Chondrocyte (in vitro differentiated cells): ENCODE measurements at regions not wholly inside any gene's neighbourhood (a gene's known extent, or its start where the extent isn't known, plus 50 kb on each side); places are given as distances from the start of the nearest gene placed in this dataset.

Experiments used
- DNase-seq: peaks from one replicate; pipeline ENCODE4 v3.0.0; 2021; ENCODE audit warnings: mixed read lengths, low spot score
- H3K27ac Mint-ChIP-seq: one replicate; pipeline ENCODE4 v1.8.0; 2021; ENCODE audit warnings: mild to moderate bottlenecking, moderate library complexity, mixed read lengths; ENCODE audit not compliant: unreplicated experiment
- H3K27me3 Mint-ChIP-seq: 2 replicates; pipeline ENCODE4 v1.8.0; 2021; ENCODE audit warnings: low read depth, mixed read lengths
- H3K36me3 Mint-ChIP-seq: 2 replicates; pipeline ENCODE4 v1.8.0; 2021; ENCODE audit warnings: low read depth, mixed read lengths
- H3K4me1 Mint-ChIP-seq: 2 replicates; pipeline ENCODE4 v1.8.0; 2021; ENCODE audit warnings: low read depth, mild to moderate bottlenecking, mixed read lengths
- H3K4me3 Mint-ChIP-seq: one replicate; pipeline ENCODE4 v1.8.0; 2021; ENCODE audit warnings: mild to moderate bottlenecking, moderate library complexity, mixed read lengths; ENCODE audit not compliant: unreplicated experiment
- H3K9me3 Mint-ChIP-seq: 2 replicates; pipeline ENCODE4 v1.8.0; 2021; ENCODE audit warnings: low read depth, mixed read lengths
- TF ChIP-seq, protein P1 (sequence below): fragments of 200-600 bp; sonication (generic); IDR thresholded peaks from 2 replicates; pipeline ENCODE4 v1.5.0; 2021; ENCODE audit warnings: antibody characterized with exemption, mild to moderate bottlenecking, moderate library complexity

DNA sequence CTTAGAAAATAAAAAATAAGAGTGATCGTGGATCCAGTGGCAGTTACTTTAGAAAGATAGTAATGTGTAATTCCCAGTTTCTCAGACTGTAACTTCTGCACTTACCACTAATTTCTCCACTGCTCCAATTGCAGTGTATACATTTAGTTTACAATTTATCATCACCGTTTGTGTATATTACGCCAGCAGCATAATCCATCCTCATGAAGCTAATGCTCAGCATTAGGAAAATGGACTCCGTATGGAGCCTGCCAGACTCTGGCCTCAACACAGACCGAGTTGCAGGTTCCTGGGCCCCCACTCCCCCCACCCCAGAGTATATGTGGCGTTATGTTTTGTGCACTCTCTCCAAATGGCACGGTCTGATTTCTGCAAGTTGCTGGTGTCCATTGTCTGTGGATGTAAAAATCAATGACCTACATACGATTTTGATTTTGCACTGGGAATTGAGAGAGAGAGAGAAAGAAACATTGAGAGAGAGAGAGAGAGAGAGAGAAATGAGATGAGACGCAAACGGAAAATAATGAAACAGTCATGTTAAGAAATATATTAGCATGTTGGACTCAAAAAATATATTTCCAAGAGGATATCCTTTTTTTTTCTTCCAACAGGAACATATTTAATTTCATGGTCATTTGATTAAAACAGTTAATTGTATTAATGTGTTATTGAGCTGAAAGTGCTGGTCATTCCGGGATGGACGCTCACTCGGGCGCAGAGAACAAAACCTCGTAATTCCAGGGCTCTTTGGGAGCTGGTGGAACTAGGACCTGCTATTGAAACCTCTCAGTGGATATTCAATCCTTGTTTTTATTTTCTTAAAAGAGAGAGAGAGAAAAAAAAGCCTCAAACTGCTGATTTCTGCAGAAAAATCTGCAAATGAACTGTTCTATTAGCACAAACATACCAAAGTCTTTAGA lies 278.8 kb downstream of the TSHZ3 start:
- TF ChIP-seq, protein P1, sequence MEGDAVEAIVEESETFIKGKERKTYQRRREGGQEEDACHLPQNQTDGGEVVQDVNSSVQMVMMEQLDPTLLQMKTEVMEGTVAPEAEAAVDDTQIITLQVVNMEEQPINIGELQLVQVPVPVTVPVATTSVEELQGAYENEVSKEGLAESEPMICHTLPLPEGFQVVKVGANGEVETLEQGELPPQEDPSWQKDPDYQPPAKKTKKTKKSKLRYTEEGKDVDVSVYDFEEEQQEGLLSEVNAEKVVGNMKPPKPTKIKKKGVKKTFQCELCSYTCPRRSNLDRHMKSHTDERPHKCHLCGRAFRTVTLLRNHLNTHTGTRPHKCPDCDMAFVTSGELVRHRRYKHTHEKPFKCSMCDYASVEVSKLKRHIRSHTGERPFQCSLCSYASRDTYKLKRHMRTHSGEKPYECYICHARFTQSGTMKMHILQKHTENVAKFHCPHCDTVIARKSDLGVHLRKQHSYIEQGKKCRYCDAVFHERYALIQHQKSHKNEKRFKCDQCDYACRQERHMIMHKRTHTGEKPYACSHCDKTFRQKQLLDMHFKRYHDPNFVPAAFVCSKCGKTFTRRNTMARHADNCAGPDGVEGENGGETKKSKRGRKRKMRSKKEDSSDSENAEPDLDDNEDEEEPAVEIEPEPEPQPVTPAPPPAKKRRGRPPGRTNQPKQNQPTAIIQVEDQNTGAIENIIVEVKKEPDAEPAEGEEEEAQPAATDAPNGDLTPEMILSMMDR = no peak
- Mint-ChIP-seq H3K9me3 (no peaks in the 10 kb centered on the region), H3K36me3 (no peaks in the 10 kb centered on the region), H3K4me3 (no peak overlapping the region), H3K27me3 (no peaks in the 10 kb centered on the region), H3K4me1 (peaks cover 53% of the 10 kb centered on the region), H3K27ac (peak overlapping the region; percentile 43)
- DNase-seq = no peak

DNA sequence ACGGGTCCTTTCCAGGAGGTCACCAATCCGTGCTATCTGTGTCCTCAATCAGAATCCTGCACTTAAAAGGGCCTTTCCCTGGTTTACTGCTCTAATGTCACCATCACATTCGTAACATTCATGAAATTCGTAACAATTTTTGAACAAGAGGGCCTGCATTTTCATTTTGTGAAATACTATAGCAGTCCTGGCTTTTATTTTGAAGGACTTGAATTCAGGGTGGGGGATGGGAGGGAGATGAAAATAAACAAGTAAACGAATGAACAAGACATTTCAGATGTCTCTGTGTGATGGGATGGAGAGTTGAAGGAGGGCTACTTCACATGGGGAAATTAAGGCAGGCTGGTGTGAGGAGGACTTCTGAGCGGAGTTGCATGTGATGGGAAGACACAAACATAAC lies 281.0 kb downstream of the TSHZ3 start:
- no peak for DNase-seq
- TF ChIP-seq, protein P1 = no peak
- Mint-ChIP-seq H3K9me3 (no peaks in the 10 kb centered on the region), H3K27ac (no peak overlapping the region), H3K4me3 (no peak overlapping the region), H3K4me1 (peaks cover 53% of the 10 kb centered on the region), H3K36me3 (no peaks in the 10 kb centered on the region), H3K27me3 (no peaks in the 10 kb centered on the region)

DNA sequence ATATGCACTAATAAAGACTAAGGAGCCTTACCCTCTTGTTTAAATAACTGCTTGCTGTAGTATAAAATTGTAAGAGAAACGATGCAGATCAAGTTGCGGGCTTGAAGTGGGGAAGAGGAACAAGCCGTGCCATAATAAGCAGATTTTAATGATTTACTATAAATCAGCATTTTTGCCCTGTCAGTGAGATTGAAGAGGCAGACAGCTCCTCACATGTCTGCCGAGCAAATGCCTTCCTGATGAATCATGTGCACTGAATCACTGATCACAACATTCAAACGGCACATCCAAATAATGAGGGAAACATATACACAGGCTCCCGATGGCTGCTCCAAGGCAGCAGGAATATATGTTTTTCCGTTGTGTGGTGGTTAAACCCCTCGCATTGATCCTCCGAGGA lies 282.9 kb downstream of the TSHZ3 start:
- H3K36me3 Mint-ChIP-seq = no peaks in the 10 kb centered on the region
- H3K9me3 Mint-ChIP-seq = no peaks in the 10 kb centered on the region
- peak overlapping the region; percentile 79 for H3K27ac Mint-ChIP-seq
- TF ChIP-seq, protein P1 = no peak
- peak overlapping the region; percentile 43 for H3K4me3 Mint-ChIP-seq
- peaks cover 43% of the 10 kb centered on the region for H3K4me1 Mint-ChIP-seq
- DNase-seq = no peak
- H3K27me3 Mint-ChIP-seq = no peaks in the 10 kb centered on the region

DNA sequence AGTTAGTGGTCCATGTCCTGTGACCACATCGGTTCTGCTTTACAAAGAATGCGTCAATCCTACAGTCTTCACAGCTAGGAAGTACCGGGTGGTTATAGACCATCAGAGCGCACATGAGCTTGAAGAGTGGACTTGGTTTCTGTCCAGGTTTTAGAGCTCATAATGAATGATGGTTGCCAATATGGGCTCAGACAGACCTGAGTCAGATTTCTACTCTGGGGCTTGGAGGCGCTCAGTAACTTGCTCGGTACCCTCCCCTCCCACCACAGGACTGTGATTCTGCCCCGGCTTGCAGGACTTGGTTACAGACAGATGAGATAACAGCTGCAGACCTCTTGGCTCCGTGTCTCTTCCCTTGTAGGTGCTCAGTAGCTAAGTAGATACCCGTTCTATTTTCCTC lies 284.7 kb downstream of the TSHZ3 start:
- TF ChIP-seq, protein P1 = no peak
- H3K36me3 Mint-ChIP-seq = no peaks in the 10 kb centered on the region
- no peak for DNase-seq
- peaks cover 27% of the 10 kb centered on the region for H3K4me1 Mint-ChIP-seq
- H3K9me3 Mint-ChIP-seq = peaks cover 3% of the 10 kb centered on the region
- H3K27ac Mint-ChIP-seq = no peak overlapping the region
- H3K4me3 Mint-ChIP-seq = no peak overlapping the region
- H3K27me3 Mint-ChIP-seq = no peaks in the 10 kb centered on the region

DNA sequence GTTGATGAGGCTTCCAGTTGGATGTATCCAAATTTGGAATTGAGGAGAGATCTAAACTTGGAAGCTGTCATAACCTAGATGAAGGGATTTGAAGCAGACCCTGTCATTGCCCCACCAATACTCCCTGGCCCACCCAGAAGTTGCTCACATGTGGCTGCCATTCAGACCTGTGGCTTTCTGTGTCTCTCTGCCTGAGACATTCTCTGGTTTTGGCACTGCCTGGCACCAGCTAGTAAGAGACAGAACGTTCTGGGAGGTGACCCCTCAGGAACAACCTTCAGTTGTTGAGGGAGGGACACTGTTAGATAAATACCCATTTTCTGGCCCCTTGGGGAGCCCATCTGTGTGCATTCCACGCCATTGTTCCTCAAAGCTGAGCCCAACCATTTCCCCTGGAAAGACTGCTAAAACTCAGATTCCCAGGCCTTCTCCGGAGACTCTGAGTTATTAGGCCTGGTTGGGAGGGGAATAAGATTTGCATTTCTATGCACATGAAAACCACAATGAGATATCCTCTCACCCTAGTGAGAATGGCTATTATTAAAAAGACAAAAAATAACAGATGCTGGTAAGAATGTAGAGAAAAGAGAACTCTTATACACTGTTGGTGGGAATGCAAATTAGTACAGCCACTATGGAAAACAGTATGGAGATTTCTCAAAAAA lies 290.4 kb downstream of the TSHZ3 start:
- H3K9me3 Mint-ChIP-seq = peaks cover 3% of the 10 kb centered on the region

More for the DNA sequence above, 290.4 kb downstream of the TSHZ3 start:
- no peaks in the 10 kb centered on the region for H3K4me1 Mint-ChIP-seq
- H3K4me3 Mint-ChIP-seq = no peak overlapping the region
- H3K36me3 Mint-ChIP-seq = no peaks in the 10 kb centered on the region
- no peaks in the 10 kb centered on the region for H3K27me3 Mint-ChIP-seq
- DNase-seq = no peak
- no peak overlapping the region for H3K27ac Mint-ChIP-seq
- TF ChIP-seq, protein P1 = no peak
